ENCODE measurements at regions not wholly inside any gene's neighbourhood (a gene's known extent, or its start where the extent isn't known, plus 50 kb on each side); places are given as distances from the start of the nearest gene placed in this dataset.

GRCh38 chr4:15143551-15143950, 141.3 kb downstream of the CPEB2 start:
- Histone ChIP-seq H3K4me3 (IDR thresholded peaks at IDR 0.05; ENCODE audit: insufficient read depth, low read depth, low read length) (no peak overlapping the region), H3K4me1 (ENCODE audit: low read depth, poor library complexity, severe bottlenecking) (no peaks in the 10 kb centered on the region), H3K9ac (no peak overlapping the region), H3K27ac (no peak overlapping the region), H4K20me1 (ENCODE audit: insufficient read depth) (no peaks in the 10 kb centered on the region), H2AFZ (ENCODE audit: low read depth) (no peak overlapping the region), H3K27me3 (ENCODE audit: insufficient read depth, low read depth) (no peaks in the 10 kb centered on the region), H3K36me3 (ENCODE audit: insufficient read depth) (no peaks in the 10 kb centered on the region), H3K79me2 (ENCODE audit: insufficient read depth, low read depth) (no peaks in the 10 kb centered on the region), H3K4me2 (no peak overlapping the region)
- TF ChIP-seq, protein P1, sequence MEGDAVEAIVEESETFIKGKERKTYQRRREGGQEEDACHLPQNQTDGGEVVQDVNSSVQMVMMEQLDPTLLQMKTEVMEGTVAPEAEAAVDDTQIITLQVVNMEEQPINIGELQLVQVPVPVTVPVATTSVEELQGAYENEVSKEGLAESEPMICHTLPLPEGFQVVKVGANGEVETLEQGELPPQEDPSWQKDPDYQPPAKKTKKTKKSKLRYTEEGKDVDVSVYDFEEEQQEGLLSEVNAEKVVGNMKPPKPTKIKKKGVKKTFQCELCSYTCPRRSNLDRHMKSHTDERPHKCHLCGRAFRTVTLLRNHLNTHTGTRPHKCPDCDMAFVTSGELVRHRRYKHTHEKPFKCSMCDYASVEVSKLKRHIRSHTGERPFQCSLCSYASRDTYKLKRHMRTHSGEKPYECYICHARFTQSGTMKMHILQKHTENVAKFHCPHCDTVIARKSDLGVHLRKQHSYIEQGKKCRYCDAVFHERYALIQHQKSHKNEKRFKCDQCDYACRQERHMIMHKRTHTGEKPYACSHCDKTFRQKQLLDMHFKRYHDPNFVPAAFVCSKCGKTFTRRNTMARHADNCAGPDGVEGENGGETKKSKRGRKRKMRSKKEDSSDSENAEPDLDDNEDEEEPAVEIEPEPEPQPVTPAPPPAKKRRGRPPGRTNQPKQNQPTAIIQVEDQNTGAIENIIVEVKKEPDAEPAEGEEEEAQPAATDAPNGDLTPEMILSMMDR (conservative IDR thresholded peaks at IDR 0.05; ENCODE audit: low read depth, low read length) = no peak

GRCh38 chr4:15144249-15144966, 142.1 kb downstream of the CPEB2 start:
- Histone ChIP-seq H3K36me3 (ENCODE audit: insufficient read depth) (no peaks in the 10 kb centered on the region), H3K27ac (no peak overlapping the region), H3K9ac (no peak overlapping the region), H2AFZ (ENCODE audit: low read depth) (no peak overlapping the region), H3K27me3 (ENCODE audit: insufficient read depth, low read depth) (no peaks in the 10 kb centered on the region), H3K4me3 (IDR thresholded peaks at IDR 0.05; ENCODE audit: insufficient read depth, low read depth, low read length) (no peak overlapping the region), H3K4me1 (ENCODE audit: low read depth, poor library complexity, severe bottlenecking) (peaks cover 2% of the 10 kb centered on the region), H3K79me2 (ENCODE audit: insufficient read depth, low read depth) (no peaks in the 10 kb centered on the region), H4K20me1 (ENCODE audit: insufficient read depth) (no peaks in the 10 kb centered on the region), H3K4me2 (no peak overlapping the region)
- TF ChIP-seq, protein P1 (conservative IDR thresholded peaks at IDR 0.05; ENCODE audit: low read depth, low read length) = no peak

DNA sequence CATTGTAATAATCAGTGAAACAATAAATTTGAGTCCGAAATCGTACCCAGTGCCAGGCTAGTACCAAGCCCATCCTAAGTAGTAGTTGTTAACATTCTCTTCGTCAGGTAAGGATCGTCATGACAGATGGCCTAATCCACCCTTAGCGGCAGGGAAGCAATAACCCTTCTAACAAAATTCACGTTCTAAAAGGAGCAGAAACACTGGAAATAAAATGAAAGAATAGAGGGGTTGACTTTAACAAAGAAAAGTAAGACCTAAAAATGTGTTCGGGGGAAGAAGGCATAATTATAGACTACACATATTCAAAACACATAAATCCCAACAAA, 142.7 kb downstream of the CPEB2 start:
- Histone ChIP-seq H3K79me2 (ENCODE audit: insufficient read depth, low read depth) (no peaks in the 10 kb centered on the region), H3K4me2 (no peak overlapping the region), H3K27me3 (ENCODE audit: insufficient read depth, low read depth) (no peaks in the 10 kb centered on the region), H3K36me3 (ENCODE audit: insufficient read depth) (no peaks in the 10 kb centered on the region), H2AFZ (ENCODE audit: low read depth) (no peak overlapping the region), H3K4me3 (IDR thresholded peaks at IDR 0.05; ENCODE audit: insufficient read depth, low read depth, low read length) (no peak overlapping the region), H4K20me1 (ENCODE audit: insufficient read depth) (no peaks in the 10 kb centered on the region), H3K27ac (no peak overlapping the region), H3K9ac (no peak overlapping the region), H3K4me1 (ENCODE audit: low read depth, poor library complexity, severe bottlenecking) (peaks cover 7% of the 10 kb centered on the region)
- TF ChIP-seq, protein P1 (conservative IDR thresholded peaks at IDR 0.05; ENCODE audit: low read depth, low read length) = no peak

DNA sequence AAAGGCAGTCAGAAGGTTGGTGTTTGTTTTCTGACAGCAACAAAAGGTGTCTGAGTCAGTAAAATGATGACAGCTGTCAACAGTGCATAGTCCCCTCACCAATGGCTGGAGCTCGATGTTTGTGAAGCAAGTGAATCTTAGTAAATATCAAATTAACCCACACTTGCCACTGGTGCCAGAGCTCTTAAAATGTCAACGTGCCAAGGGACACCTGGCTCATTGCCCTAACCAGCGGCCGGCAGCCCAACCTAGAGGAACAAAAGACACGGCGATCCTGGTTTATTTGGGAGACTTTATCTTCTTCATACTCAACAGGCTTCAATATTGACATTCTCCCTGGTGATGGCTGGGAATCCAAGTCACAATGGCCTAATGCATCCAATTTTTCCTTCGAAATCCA, 143.4 kb downstream of the CPEB2 start:
- Histone ChIP-seq H3K9ac (no peak overlapping the region), H3K4me2 (no peak overlapping the region), H3K4me3 (IDR thresholded peaks at IDR 0.05; ENCODE audit: insufficient read depth, low read depth, low read length) (no peak overlapping the region), H3K27me3 (ENCODE audit: insufficient read depth, low read depth) (no peaks in the 10 kb centered on the region), H3K79me2 (ENCODE audit: insufficient read depth, low read depth) (no peaks in the 10 kb centered on the region), H2AFZ (ENCODE audit: low read depth) (no peak overlapping the region), H3K27ac (no peak overlapping the region), H4K20me1 (ENCODE audit: insufficient read depth) (no peaks in the 10 kb centered on the region), H3K4me1 (ENCODE audit: low read depth, poor library complexity, severe bottlenecking) (peaks cover 9% of the 10 kb centered on the region), H3K36me3 (ENCODE audit: insufficient read depth) (no peaks in the 10 kb centered on the region)
- TF ChIP-seq, protein P1 (conservative IDR thresholded peaks at IDR 0.05; ENCODE audit: low read depth, low read length) = no peak
